Parathyroid adenoma (tissue), 2 donors: ENCODE measurements at regions not wholly inside any gene's neighbourhood (a gene's known extent, or its start where the extent isn't known, plus 50 kb on each side); places are given as distances from the start of the nearest gene placed in this dataset.

ENCODE experiments used
- H2AFZ ChIP-seq: fragments of 300-600 bp; sonication (generic); one replicate; pipeline ENCODE4 v1.7.0; 2017; ENCODE audit warnings: antibody characterized with exemption, mild to moderate bottlenecking
- H3K27ac ChIP-seq: fragments of 300-600 bp; sonication (generic); one replicate; pipeline ENCODE4 v1.7.0; 2017
- H3K27me3 ChIP-seq: fragments of 300-600 bp; sonication (generic); one replicate; pipeline ENCODE4 v1.7.0; 2017; ENCODE audit warnings: low read length; ENCODE audit not compliant: control insufficient read depth, insufficient read depth
- H3K36me3 ChIP-seq: fragments of 300-600 bp; sonication (generic); one replicate; pipeline ENCODE4 v1.7.0; 2017; ENCODE audit warnings: low read length; ENCODE audit not compliant: control insufficient read depth, insufficient read depth
- H3K4me1 ChIP-seq: fragments of 300-600 bp; sonication (generic); one replicate; pipeline ENCODE4 v1.7.0; 2017; ENCODE audit warnings: control low read depth
- H3K4me2 ChIP-seq: fragments of 300-600 bp; sonication (generic); one replicate; pipeline ENCODE4 v1.7.0; 2017; ENCODE audit warnings: low read length
- H3K4me3 ChIP-seq: fragments of 300-600 bp; sonication (generic); one replicate; pipeline ENCODE4 v1.7.0; 2017; ENCODE audit warnings: low read depth, low read length
- H3K79me2 ChIP-seq: fragments of 300-600 bp; sonication (generic); one replicate; pipeline ENCODE4 v1.7.0; 2017; ENCODE audit warnings: control low read depth
- H3K9ac ChIP-seq: fragments of 300-600 bp; sonication (generic); one replicate; pipeline ENCODE4 v1.7.0; 2017; ENCODE audit warnings: mild to moderate bottlenecking
- H3K9me3 ChIP-seq: fragments of 300-600 bp; sonication (generic); one replicate; pipeline ENCODE4 v1.7.0; 2017; ENCODE audit warnings: low read length; ENCODE audit not compliant: control insufficient read depth
- TF ChIP-seq, protein P1 (sequence below): fragments of 300-600 bp; sonication (generic); IDR thresholded peaks from one replicate; pipeline ENCODE4 v1.7.0; 2017; ENCODE audit warnings: antibody characterized with exemption, mild to moderate bottlenecking
- donor health status: primary hyperparathyroidism.

DNA sequence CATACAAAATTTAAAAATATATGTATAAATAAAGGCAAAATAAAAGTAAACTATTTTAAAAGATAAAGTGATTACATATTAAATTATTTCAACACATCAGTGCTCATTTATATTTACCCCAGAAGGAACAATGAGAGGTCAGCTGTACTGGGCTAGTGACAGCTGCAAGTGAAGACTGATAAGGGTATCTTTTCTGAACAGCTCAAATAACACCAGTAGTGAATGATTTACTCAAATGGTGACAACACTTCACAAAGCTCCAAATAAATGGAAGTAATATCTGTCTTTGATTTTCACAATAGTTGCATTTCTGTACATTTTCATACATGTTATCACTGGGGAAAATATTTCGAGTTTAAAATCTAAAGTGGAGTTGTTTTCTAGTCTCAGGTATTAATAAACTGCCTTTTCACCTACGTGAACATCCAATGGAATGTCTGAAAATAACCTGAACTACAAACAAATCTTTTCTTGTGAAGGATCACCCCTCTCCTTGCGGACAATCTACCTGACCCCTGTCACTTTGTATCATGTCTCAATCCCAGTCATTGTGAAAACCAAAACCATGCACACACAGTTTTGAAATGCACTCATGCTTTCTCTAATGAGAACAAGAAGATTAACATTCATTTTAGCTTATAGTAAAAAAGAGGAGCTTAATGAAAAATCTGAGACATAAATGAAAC is 1928.8 kb upstream of the CELF4 start:
- Histone ChIP-seq H3K4me2 (no peak overlapping the region), H3K9me3 (no peaks in the 10 kb centered on the region), H3K36me3 (no peaks in the 10 kb centered on the region), H3K27ac (no peak overlapping the region), H2AFZ (no peak overlapping the region), H3K27me3 (no peaks in the 10 kb centered on the region), H3K4me1 (no peaks in the 10 kb centered on the region), H3K9ac (no peak overlapping the region), H3K4me3 (no peak overlapping the region), H3K79me2 (no peaks in the 10 kb centered on the region)
- TF ChIP-seq, protein P1, sequence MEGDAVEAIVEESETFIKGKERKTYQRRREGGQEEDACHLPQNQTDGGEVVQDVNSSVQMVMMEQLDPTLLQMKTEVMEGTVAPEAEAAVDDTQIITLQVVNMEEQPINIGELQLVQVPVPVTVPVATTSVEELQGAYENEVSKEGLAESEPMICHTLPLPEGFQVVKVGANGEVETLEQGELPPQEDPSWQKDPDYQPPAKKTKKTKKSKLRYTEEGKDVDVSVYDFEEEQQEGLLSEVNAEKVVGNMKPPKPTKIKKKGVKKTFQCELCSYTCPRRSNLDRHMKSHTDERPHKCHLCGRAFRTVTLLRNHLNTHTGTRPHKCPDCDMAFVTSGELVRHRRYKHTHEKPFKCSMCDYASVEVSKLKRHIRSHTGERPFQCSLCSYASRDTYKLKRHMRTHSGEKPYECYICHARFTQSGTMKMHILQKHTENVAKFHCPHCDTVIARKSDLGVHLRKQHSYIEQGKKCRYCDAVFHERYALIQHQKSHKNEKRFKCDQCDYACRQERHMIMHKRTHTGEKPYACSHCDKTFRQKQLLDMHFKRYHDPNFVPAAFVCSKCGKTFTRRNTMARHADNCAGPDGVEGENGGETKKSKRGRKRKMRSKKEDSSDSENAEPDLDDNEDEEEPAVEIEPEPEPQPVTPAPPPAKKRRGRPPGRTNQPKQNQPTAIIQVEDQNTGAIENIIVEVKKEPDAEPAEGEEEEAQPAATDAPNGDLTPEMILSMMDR: no peak

DNA sequence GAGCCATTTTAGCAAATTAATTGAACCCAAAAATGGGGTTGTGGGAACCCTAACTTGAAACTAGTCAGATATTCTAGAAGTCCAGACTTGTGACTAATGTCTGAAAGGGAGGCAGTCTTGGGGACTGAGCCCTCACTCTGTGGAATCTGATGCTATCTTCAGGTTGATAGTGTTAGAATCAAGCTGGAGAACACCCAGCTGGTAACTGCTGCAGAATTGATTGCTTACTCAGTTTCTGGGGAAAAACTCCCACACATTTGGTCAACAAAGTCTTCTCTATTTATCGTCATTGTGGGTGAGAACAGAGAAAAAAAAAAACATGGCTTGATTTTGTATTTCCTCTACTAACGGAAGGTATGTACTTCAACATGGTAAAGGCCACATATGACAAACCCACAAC is 1925.8 kb upstream of the CELF4 start:
- Histone ChIP-seq H3K4me1 (no peaks in the 10 kb centered on the region), H3K36me3 (no peaks in the 10 kb centered on the region)

DNA sequence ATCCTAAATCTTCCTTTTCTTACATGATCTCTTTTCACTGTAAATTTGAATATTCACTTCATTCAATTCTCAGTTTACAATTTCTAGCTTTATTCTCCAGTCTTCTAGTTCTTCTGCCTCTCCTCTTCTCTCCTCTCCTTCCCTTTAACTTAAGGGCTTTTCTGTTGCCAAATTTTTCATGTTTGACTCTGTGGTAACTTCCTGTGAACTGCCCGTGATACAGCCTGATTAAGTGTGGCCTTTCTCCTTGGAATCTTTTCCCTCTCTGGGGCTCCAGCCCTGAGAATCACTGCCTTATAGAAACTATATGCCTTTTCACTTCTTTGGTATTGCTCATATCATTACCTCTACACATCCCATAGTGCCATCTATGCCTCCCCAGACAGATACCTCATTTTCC is 1923.8 kb upstream of the CELF4 start:
- no peak overlapping the region for H3K4me3 ChIP-seq

More for the DNA sequence above, 1925.8 kb upstream of the CELF4 start:
- TF ChIP-seq, protein P1: no peak
- Histone ChIP-seq H3K27ac (no peak overlapping the region), H3K4me3 (no peak overlapping the region), H2AFZ (no peak overlapping the region), H3K9me3 (no peaks in the 10 kb centered on the region), H3K4me2 (no peak overlapping the region), H3K9ac (no peak overlapping the region), H3K79me2 (no peaks in the 10 kb centered on the region), H3K27me3 (no peaks in the 10 kb centered on the region)

DNA sequence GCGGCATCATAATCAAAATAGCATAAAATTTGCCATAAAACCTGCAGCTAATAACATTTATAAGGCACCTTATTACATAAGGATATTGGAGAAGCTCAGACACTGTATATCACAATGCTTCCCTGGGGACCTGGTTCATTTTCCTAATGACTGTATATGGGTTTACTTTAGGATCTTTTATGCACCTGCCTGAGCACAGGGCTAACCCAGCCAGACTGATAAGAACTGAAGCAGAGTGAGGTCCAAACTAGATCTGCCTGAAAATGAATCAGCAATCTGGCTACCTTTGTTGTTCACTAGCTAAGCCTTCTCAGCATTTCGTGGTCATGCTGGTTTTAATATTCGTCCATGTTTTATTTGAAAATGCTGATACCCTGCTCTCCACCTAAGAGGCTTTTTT is 1922.3 kb upstream of the CELF4 start:
- H2AFZ ChIP-seq: peak overlapping the region; percentile 33
- no peak overlapping the region for H3K4me2 ChIP-seq
- no peaks in the 10 kb centered on the region for H3K79me2 ChIP-seq
- H3K4me1 ChIP-seq: no peaks in the 10 kb centered on the region
- H3K9ac ChIP-seq: no peak overlapping the region
- TF ChIP-seq, protein P1: no peak
- no peaks in the 10 kb centered on the region for H3K9me3 ChIP-seq
- no peaks in the 10 kb centered on the region for H3K36me3 ChIP-seq
- H3K27me3 ChIP-seq: no peaks in the 10 kb centered on the region
- no peak overlapping the region for H3K4me3 ChIP-seq
- H3K27ac ChIP-seq: no peak overlapping the region

More for the DNA sequence above, 1923.8 kb upstream of the CELF4 start:
- no peaks in the 10 kb centered on the region for H3K27me3 ChIP-seq
- H3K9ac ChIP-seq: no peak overlapping the region
- no peaks in the 10 kb centered on the region for H3K79me2 ChIP-seq
- no peak overlapping the region for H3K4me2 ChIP-seq
- H3K36me3 ChIP-seq: no peaks in the 10 kb centered on the region
- TF ChIP-seq, protein P1: no peak
- H3K27ac ChIP-seq: no peak overlapping the region
- no peaks in the 10 kb centered on the region for H3K4me1 ChIP-seq
- H2AFZ ChIP-seq: no peak overlapping the region
- no peaks in the 10 kb centered on the region for H3K9me3 ChIP-seq

DNA sequence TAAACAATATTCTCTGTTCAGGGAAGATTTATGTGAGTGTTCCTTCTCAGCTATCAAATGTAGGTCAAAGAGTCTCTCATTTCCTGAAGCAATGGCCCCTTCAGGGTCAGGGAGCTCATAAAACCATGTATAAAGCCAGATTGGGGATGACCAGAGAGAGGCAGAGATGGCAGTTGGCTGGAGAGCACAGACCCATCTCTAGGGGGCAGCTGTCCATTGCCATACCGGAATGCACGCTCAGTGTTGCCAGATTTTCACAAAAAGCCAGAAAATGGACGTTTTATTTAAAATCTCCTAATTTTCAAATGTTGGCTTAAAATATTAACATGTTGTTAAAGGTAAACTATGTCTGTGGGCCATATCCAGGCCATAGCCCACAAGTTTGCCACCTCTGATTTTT is 1920.7 kb upstream of the CELF4 start:
- H3K36me3 ChIP-seq: no peaks in the 10 kb centered on the region
- TF ChIP-seq, protein P1: no peak
- H2AFZ ChIP-seq: no peak overlapping the region
- H3K9me3 ChIP-seq: no peaks in the 10 kb centered on the region
- no peak overlapping the region for H3K27ac ChIP-seq
- no peaks in the 10 kb centered on the region for H3K79me2 ChIP-seq
- H3K4me1 ChIP-seq: no peaks in the 10 kb centered on the region
- no peak overlapping the region for H3K9ac ChIP-seq
- no peak overlapping the region for H3K4me2 ChIP-seq
- no peaks in the 10 kb centered on the region for H3K27me3 ChIP-seq
- H3K4me3 ChIP-seq: no peak overlapping the region
